Limb (tissue), 2 donors: ENCODE measurements at regions not wholly inside any gene's neighbourhood (a gene's known extent, or its start where the extent isn't known, plus 50 kb on each side); places are given as distances from the start of the nearest gene placed in this dataset.
"Not testable (repeated sequence)": the region's sequence is repeated elsewhere in the genome, so short reads cannot be mapped to it uniquely, and the experiment has no call there.

Experiments used
- DNase-seq, 2 donors: peaks; one replicate each; pipeline ENCODE4 v3.0.0-alpha.2; 2016; ENCODE audit errors: extremely low spot score in 2 of 2

DNA sequence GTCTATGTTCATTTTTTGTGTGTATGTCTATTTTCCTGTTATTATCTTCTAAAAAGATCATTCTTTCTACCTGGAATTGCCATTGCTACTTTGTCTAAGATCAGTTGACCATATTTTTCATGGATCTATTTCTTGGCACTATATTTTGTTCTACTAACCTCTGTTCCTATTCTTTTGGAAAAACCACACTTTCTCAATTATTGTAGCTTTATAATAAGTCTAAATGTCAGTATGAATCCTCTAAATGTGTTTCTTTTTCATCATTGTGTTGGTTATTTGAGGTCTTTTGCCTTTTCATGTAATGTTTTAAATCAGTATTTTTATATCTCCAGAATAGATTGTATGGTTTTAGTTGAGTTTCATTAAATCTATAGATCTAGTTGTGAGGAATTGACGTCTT is 798.3 kb downstream of the FAT4 start:
- no peak for DNase-seq

DNA sequence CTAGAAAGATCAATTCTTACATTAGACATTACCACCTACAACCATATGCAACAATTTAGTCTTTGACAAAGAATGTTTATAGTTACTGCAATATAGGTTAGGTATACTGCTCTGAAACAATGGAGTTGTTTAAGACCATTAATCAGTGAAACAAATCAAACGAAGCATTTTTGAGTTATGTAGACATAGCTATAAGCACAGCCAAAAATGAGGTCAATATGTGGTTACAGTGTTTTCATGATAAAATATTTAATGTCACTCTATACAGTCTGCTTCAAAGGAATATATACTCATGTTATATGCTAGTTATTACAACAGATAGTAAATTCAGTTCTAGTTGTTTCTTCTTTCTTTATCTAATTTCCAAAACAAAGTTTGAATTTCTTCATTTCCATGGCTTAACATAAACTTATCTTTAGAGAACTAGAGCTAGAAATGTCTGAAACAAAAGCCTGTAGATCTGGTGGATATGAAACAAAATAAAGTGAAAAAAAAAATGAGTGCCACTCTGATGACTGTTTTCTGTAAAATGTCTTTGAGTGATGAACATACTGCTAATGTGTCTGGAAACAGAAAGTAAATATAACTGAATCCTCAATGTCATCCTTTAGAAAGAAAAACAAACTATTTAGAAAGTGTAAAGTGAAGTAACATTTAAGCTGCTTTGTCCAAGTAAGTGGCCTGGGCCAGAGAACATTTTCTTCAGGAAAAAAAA is 809.0 kb downstream of the FAT4 start:
- DNase-seq: no peak

DNA sequence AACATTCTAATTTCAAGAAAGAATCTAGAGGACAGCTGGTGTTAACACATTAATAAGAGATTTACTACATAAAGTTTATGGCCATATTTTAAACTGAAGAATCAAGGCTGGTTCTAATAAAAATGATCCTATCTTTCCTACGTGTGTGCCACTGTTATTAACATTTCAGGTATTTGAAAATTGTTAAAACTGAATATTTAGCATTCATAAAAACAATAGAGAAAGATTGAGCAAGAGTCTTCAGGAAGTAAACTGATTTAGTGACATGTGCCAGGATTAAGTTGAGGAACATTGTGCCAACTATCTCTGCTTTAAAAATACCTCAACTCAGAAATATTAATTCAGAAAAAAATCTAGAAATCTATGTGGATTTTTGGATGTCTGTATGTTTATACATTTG is 810.1 kb downstream of the FAT4 start:
- DNase-seq: no peak

DNA sequence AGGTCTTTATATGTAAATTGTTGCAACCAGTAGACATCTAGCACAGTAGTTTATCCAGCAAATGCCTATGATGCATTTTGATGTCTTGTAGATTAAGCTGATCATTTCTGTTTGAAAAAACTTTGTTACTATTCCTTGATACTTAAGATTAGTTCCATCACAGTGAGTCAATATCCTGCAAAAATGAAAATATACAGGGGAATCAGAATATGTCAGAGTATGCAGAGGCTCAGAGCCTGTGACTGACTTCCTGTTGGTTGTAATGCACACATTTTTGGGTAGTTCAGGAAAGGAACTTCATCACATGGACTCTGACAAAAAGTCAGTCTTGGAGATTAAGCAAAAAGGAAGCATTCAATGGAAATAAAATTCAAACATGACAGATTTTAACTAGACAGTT is 815.5 kb downstream of the FAT4 start:
- DNase-seq: no peak

DNA sequence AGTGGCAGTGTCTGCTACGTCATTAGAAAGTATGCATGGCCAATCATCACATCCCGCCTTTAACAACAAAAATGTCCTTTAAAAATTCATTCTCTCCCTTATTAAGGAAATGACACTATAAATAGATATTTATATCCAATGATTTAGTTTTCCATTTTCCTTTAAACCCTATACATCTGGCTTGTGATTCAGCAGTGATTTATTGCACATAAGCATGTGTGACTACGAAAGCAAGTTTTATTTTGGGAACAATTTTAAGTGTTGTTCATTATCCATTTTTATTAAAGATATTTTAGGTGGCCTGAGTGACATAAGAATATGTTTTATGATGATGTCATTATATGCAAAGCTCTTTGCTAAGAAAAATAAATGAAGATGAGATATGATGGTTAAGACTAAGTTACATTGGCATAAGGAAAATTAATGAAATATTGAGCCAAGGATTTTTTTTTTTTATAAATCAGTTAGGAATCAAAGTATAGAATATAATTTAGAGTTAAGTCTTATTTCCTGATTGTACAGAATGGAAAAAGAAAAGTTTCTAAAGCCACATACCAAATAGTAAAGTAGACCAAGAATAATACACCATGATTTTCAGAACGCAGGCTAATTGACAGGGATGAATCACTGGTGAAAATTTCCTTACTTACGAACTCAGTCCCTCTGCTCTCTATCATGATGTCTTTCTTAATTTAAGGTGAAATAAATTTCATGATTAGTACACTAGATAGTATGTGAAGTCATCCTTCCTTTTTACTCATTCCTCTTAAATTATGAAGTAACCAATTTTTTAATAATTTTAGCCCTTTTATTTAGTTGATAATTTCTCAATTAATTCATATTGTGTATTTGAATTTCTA is 822.4 kb downstream of the FAT4 start:
- peak in 1 of 2 donors; percentile 9 for DNase-seq

DNA sequence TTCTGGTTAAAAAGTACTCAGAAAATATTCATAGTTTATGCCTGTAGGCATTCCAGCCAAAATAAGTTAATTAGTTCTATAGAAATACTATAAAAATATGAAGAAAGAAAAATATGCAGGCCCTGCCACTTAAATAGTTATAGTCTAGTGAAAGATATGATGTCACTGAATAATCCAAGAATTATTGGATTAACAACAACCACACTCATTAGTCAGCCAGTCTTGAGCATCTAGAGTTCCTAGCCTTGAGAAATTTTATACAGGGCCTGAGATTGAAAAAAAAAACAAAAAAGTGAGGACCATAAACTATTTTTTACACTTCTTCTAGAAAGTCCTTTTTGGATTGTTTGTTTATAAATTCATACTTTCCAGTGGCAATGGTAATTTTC is 823.0 kb downstream of the FAT4 start:
- DNase-seq: no peak

DNA sequence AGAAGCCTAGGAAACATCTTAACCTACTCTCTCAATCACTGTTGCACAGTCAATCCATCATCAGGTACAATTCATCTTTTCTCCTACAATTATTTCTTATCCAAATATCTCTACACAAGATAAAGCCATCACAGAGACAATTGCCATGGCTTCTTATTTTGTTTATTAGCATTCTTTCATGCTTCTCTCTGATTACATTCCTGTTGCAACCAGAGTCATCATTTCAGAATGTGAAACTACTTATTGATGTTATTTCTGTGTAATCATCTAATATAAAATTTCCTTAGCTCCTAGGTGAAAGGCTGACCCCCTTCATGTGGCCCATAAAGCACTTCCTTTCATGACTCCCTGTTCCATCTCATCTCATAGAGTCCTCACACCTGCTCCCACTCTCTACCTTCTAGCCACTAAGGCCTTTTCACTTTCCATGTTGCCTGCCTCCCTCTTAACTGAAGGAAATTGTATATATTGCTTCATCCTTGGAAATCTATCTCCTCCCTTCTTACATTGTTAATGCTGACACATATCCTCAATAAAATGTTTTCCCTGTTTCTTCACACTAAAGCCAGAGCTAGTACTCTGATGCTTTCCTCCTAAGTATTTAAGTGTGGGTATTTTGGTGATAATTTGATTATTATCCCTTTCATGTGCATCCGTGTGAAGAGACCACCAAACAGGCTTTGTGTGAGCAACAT is 829.9 kb downstream of the FAT4 start:
- no peak for DNase-seq

DNA sequence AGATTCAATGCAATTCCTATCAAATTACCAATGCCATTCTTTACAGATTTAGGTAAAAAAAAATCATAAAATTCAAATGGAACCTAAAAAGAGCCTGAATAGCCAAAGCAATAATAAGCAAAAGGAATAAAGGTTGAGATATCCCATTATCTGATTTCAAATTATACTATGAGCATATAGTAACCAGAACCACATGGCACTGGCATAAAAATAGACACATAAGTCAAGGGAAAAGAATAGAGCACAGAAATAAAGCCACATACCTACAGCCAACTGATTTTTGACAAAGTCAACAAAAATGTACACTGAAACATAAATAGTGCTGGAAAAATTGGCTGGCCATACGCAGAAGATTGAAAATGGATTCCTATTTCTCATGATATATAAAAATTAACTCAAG is 853.7 kb downstream of the FAT4 start:
- no peak for DNase-seq

DNA sequence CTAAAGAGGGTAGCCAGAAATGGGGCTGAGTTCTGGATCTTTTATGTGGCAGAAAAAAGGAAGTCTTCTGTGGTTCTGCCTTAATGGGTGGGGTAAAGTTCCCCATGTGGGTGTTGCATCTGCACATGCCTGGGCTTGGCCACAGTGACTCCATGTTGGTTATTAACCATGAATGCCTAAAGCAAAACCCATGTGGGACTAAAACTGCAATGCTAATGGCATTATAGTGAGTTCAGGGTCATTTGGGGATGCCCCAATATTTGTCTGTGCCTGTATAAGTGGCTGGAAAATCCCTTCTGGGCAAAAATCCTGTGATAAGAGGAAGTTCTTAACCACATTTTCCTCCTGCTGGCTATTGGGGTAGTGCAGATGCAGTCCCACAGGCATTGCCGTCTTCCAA is 857.4 kb downstream of the FAT4 start:
- DNase-seq: no peak

DNA sequence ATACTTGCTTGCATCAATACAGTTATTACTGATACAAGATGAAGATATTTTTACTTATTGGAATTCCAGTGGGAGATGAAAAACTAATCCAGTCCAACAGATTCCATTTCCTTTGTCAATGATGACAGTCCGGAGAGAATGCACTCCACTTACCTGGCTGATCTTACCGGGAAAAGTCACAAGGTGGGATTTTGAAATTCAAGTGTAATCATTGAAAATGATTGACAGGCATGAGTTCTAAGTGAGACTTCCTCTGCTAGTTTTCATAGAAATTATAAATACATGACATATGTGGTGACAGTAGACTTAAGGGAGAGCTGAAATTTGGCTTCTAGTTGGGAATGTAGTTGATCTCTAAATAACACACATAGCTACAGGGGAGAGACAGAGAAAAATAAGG is 859.9 kb downstream of the FAT4 start:
- no peak for DNase-seq

DNA sequence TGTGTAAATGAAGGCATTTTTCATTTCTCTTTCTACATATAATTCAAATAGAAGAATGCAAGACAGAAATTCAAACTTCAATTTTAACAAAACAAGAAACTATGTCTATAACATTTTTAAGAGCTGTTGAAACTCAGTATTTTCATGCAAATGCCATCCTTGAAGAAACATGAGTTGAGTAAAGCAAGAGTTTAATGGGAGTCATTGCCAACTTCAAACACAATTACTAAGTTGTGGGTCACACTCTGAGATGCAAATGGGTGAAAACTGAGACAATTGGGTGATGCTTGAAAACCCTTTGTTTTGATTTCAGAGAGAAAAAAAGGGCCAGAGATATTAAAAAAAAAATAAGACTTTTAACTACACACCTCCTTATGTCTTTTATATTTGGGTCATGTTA is 865.9 kb downstream of the FAT4 start:
- DNase-seq: no peak

DNA sequence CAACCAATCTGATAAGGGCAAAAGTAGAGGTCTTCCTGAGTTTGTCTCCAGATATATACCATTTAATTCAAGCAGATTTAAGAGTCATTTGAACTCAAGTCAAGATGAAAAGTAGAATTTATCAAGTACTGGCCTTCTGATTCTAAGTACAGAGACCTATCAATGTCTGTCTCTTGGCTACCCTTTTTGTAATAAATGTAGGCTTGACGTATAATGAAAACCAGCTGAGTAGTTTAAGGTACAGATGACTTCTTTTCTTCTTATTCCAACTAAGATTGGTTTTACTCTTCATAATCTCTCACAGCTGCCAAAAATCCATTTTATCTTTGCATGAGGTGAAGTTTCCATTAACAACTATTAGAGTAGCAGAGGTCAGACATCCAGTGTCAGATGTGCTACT is 867.6 kb downstream of the FAT4 start:
- no peak for DNase-seq

DNA sequence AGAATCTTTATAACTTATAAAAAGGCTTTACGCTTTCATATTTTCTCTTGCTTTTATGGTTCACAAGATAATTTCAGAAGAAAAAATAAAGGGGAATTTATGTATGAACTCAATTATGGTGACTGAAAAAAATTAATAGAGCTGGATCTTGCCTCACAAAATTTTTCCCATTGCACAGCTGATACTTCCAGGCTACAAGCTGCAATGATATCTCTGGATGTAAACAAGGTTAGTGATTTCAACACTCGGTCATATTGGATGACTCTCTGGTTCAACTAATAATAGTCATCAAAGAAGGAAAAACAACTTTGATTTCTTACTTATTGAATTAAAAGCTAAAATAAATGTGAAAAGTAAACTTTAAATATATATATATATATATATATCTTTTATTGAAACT is 868.0 kb downstream of the FAT4 start:
- no peak for DNase-seq

DNA sequence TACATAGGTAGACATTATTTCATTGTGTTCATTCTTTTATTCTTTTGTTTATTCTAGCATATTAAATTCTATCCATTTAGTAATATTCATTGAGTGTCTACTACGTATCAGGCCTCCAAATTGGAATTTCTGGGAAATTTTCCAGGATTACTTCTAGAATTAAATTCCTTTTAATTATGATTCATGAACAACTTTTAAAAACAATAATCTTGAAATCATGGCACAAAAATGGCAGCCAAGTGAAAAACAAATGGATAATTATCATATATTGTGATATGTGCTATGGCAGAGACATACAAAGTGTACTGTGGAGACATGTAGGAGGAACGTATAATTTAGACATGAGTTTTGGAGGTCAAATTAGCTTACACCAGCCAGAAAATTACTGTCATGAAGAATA is 868.5 kb downstream of the FAT4 start:
- no peak for DNase-seq

DNA sequence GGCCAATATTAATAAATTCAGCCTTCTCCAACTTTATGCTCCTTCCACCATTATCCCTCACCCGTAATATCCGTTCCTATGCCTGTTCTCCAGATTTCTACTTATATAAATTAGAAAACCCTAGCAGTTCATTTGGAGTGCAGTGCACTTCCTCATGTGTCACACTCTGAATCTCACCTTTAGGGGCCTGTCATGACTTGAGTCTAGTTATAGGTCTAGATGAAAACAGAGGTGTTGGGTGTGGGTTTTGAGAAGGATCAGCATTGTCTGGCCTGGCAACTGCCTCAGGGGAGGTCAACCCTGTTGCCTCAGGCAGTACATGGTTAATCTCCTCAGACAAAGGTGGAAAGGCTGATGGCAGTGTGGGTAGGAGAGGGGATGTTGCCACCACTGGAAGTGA is 876.8 kb downstream of the FAT4 start:
- no peak for DNase-seq

DNA sequence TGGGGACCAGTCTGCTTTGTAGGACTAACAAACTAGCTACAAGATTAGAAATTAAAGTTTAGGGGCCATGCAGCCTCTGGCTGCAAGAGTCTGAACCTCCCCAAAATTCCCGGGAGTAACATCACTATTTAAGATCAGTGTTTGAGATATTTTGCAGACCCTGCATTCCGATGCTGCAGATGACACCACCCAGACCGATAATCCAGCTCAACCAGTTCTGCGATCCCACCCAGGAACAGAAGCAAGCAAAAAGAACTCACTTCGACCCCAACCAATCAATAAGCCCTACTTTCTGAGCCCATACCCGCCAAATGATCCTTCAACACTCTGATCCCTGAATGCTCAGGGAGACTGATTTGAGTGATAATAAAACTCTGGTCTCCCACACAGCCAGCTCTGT is 877.8 kb downstream of the FAT4 start:
- no peak for DNase-seq

DNA sequence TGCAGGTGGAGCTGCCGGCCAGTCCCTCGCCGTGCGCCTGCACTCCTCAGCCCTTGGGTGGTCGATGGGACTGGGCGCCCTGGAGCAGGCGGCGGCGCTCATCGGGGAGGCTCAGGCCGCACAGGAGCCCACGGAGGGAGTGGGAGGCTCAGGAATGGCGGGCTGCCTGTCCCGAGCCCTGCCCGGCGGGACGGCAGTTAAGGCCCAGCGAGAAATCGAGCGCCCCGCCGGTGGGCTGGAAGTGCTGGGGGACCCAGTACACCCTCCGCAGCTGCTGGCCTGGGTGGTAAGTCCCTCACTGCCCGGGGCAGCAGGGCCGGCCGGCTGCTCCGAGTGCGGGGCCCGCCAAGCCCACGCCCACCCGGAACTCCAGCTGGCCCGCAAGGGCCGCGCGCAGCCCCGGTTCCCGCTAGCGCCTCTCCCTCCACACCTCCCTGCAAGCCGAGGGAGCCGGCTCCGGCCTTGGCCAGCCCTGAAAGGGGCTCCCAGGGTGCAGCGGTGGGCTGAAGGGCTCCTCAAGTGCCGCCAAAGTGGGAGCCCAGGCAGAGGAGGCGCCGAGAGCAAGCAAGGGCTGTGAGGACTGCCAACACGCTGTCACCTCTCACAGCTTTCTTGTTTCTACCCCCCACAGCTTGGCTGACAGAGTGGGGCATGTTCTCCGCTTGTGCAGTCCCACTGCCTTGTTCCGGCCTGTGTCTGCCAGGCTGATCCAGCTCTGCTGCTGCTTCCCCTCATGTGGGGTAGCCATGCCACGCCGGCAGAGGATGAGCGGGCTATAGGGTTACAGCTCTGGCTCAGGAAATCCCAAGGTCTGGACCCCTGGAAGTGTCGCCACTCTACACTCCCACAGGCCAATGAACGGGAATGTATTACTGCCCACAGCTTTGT is 886.7 kb downstream of the FAT4 start:
- not testable (repeated sequence) for DNase-seq

DNA sequence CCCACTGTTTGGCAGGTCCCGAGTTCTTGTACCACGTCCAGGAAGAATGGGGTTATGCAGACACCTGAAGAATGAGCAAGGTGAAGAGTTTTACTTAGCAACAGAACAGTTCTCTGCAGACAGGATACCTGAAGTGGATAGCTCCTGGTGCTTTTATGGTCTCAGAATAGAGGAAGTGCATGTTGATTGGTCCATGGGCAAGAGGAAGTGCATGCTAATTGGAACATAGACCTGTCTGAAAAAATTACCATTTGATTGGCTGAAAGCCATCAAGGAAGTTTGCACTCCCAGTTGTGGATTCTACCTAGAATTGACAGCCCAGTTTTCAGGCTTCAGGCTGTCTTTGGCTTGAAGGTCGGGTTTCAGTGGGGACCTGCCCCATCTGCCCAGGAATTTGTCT is 887.5 kb downstream of the FAT4 start:
- no peak for DNase-seq

DNA sequence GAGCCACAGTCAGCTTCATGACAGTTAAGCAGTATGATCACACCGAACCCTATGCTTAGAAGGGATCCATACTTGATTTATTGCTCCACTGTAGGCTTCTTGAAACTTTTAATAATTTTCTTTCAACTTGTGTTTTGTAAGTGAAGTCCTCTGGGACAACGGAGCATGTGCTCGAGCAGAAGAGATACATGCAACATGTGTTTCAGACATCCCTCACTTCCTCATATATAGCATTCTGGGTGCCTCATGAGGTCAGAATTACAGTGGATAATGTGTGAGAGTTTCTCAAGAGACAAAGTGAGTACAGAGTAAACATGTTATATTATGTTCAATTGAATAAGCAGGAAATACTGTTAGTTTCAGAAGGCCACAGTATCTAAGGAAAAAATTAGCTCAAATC is 893.2 kb downstream of the FAT4 start:
- DNase-seq: no peak

DNA sequence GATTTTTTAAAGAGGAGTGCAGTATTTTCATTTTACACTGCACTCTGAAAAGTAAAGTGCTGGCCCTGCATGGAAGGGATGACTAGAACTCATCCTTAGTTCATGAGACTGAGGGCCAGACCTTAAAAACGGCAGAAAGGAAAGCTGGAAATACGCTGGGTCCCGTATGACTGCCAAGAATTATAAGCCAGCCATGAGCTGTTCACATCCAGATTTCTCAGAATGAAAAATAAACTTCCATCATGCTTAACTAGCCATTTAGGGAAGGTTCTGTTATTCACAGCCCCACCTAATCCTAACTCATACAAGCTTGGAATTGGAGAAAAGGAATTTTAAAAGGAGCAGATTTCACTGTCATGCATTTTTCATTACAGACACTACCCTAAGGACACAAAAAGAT is 894.4 kb downstream of the FAT4 start:
- DNase-seq: no peak

DNA sequence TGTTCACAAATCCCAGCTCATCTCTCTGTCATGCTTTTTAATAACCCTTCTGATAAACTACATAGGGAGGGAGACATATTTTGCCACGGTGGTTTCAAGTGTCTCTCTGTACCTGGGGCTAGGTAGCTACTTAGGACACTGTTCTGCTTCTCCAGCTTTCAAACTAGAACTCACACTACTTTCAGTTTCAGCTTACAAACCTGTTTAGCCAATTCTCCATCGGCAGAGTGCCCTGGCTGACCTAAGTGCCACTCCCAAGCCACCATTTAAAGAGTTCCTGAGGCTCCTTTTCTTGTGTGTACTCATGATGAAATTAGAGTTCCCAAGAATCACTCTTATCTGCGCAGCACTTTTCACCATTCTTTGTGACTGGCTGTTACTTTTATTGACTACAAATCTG is 899.2 kb downstream of the FAT4 start:
- DNase-seq: no peak

DNA sequence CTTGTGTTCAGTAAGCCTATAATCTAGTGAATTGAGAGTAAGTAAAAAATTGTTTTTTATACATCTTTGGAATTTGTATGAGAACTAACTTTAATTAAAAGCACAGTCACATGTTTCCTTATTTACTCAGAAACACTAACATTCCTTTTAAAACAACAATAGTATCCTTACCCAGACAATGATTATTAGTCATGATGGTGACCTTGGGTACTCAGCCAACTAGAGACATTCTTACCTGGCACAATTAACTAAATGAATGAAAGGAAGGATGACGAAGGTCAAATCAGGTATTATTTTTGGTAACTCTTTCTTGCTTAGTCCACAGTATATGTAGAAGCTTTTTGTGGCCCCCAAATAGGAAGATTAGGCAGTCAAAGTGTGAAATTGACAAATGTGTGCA is 901.0 kb downstream of the FAT4 start:
- no peak for DNase-seq
